Body of pancreas (tissue), 4 donors: ENCODE measurements at regions not wholly inside any gene's neighbourhood (a gene's known extent, or its start where the extent isn't known, plus 50 kb on each side); places are given as distances from the start of the nearest gene placed in this dataset.

ENCODE experiments used
- ATAC-seq: fragments of 150-250 bp; one replicate; pipeline ENCODE4 v1.9.1; 2016
- DNase-seq, 4 donors: peaks; one replicate each; pipeline ENCODE4 v3.0.0-alpha.2; 2019
- H3K27ac ChIP-seq, 4 donors: fragments of 200-600 bp; sonication (generic); 1 replicate in 3 of 4; 2 replicates in 1 of 4; pipeline versions ENCODE4 v1.5.1 to v1.6.1; 2016 to 2019; ENCODE audit warnings: mild to moderate bottlenecking in 1 of 4, mixed read lengths in 1 of 4, moderate library complexity in 1 of 4
- H3K27me3 ChIP-seq, 2 donors: fragments of 200-600 bp; sonication (generic); one replicate each; pipeline ENCODE4 v1.6.0; 2016; ENCODE audit warnings: mild to moderate bottlenecking in 1 of 2
- H3K36me3 ChIP-seq, 2 donors: fragments of 200-600 bp; sonication (generic); replicated peaks in 1 of 2; 2 replicates each; pipeline ENCODE4 v1.5.1; 2016; ENCODE audit warnings: low read depth in 2 of 2; ENCODE audit not compliant: insufficient read depth in 1 of 2
- H3K4me1 ChIP-seq: fragments of 200-600 bp; sonication (generic); one replicate; pipeline ENCODE4 v1.6.0; 2016
- H3K4me3 ChIP-seq, 2 donors: fragments of 200-600 bp; sonication (generic); 1 replicate in 1 of 2; 2 replicates in 1 of 2; pipeline ENCODE4 v1.5.1; 2016 to 2019
- H3K9me3 ChIP-seq, 3 donors: fragments of 200-600 bp; sonication (generic); 1 replicate in 2 of 3; 2 replicates in 1 of 3; pipeline ENCODE4 v1.5.1; 2016
- POLR2A ChIP-seq, 3 donors: fragments of 450-650 bp; IDR thresholded peaks; one replicate each; pipeline ENCODE4 v1.6.1; 2016; ENCODE audit warnings: antibody characterized with exemption in 3 of 3, mild to moderate bottlenecking in 2 of 3
- WGBS, 2 donors: methylation state at CpG; one replicate each; pipeline ENCODE4 v1.1.5; 2017; 5-methylcytosine and 5-hydroxymethylcytosine counted together
- intact Hi-C: fragments of 100-400 bp; cut with DNase I; formaldehyde crosslinking; loops from one replicate; pipeline ENCODE4 v1.15.1; 2023
- TF ChIP-seq, protein P1 (sequence below), 7 experiments: fragments of 450-650 bp in 4 of 7; fragments of 200-600 bp in 3 of 7; sonication (generic) in 3 of 7; IDR thresholded peaks; one replicate each; pipeline ENCODE4 v1.5.1; 2016 to 2019; ENCODE audit warnings: antibody characterized with exemption in 7 of 7

DNA sequence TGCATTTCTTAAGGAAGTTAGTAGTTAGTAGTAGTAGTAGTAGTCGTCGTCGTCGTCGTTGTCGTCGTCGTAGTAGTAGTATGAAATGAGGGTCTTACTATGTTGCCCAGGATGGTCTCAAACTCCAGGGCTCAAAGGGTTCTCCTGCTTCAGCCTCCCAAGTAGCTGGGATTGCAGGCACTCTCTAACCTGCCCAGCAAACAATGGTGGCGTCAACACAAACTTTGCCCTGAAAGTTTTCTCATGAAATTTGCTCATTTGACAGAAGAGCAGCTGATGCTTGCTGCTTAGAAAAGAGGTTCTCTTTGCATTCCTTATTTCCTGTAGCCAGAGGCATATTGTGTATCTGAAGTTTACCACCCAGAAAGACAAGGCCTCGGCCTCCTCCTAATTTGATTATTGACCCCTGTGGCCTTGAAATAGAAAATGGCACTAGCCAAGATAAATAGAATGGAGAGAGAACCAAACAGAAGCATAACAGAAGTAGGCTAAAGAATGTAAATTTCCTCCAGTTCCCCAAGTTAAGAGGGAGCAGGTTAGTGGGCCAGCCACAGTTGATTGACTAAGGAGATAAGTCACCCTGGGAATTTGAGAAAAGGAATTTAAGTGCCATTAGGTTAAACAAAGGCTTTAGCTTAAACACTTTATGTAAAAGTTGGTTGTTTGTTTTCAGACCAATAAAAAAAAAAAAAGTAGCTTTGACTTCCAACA, 166.2 kb upstream of the ROBO2 start:
- H3K4me3 ChIP-seq: no peak overlapping the region
- ATAC-seq (no peak), DNase-seq (no peak)
- intact Hi-C loops: no loop called here
- H3K27ac ChIP-seq: no peak overlapping the region
- TF ChIP-seq, protein P1, sequence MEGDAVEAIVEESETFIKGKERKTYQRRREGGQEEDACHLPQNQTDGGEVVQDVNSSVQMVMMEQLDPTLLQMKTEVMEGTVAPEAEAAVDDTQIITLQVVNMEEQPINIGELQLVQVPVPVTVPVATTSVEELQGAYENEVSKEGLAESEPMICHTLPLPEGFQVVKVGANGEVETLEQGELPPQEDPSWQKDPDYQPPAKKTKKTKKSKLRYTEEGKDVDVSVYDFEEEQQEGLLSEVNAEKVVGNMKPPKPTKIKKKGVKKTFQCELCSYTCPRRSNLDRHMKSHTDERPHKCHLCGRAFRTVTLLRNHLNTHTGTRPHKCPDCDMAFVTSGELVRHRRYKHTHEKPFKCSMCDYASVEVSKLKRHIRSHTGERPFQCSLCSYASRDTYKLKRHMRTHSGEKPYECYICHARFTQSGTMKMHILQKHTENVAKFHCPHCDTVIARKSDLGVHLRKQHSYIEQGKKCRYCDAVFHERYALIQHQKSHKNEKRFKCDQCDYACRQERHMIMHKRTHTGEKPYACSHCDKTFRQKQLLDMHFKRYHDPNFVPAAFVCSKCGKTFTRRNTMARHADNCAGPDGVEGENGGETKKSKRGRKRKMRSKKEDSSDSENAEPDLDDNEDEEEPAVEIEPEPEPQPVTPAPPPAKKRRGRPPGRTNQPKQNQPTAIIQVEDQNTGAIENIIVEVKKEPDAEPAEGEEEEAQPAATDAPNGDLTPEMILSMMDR (IDR thresholded peaks at IDR 0.05): no peak
- TF ChIP-seq POLR2A (IDR thresholded peaks at IDR 0.05): no peak
- H3K36me3 ChIP-seq: no peaks in the 10 kb centered on the region
- WGBS, 2 donors: 88 to 90% methylated on average over 10 of the region's 10 CpGs
- H3K4me1 ChIP-seq: no peaks in the 10 kb centered on the region
- no peaks in the 10 kb centered on the region for H3K27me3 ChIP-seq
- no peaks in the 10 kb centered on the region for H3K9me3 ChIP-seq

DNA sequence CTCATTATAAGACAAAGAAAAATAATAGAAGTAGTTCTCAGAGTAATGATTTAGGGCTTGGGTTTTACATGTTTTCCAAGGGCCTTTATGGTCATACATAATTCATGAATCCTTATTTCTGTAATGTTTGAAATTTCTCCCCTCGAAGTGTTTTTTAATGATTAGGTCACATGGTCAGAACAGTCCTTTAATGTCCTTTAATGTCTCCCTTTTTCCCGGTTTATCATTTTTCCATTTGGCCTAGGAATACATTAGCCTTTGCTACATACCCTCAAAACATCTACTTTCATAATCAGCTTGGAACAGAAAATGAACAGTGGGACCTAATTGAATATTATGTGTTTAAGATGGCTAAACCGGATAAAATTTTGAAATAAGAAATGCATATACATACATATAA, 159.9 kb upstream of the ROBO2 start:
- ATAC-seq: no peak

DNA sequence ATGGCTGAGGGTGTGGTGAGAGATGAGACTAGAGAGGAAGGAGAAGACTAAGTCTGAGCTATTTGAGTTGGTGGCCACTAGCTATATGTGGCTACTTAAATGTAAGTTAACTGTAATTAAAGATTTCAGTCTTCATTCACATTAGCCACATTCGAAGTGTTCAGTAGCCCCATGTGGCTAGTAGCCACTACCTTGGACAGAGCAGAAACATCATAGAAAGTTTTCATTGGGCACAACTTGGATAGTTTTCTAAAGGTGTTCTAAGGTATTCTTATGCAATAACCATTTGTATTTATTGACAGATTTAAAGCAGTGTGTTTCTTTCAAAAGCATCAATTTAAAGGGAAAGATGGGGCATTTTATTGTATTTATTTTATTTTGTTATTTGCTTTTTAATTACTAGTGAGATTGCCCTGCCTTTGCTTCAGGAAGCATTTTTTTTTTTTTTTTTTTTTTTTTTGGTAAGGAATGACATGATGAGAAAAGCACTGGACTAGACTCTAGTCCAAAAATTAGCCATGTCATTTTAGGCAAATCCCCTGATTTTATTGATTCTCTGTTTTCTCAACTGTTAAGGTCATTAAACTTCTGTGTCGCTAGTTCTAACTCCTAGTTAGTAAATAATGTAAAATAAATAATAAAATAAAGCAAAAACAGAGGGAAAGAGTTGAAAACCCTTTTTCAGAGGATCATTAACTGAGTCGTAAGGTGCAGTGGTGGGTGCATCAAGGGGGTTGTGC, 153.0 kb upstream of the ROBO2 start:
- Histone ChIP-seq H3K4me1 (no peaks in the 10 kb centered on the region), H3K36me3 (no peaks in the 10 kb centered on the region), H3K9me3 (no peaks in the 10 kb centered on the region), H3K4me3 (no peak overlapping the region), H3K27me3 (no peaks in the 10 kb centered on the region), H3K27ac (no peak overlapping the region)
- 85 to 90% methylated on average over 3 of the region's 3 CpGs for WGBS, 2 donors
- no peak for TF ChIP-seq POLR2A (IDR thresholded peaks at IDR 0.05)
- TF ChIP-seq, protein P1 (IDR thresholded peaks at IDR 0.05): no peak
- no peak for ATAC-seq
- intact Hi-C loops: no loop called here
- DNase-seq: no peak

More for the DNA sequence above, 159.9 kb upstream of the ROBO2 start:
- Histone ChIP-seq H3K27me3 (no peaks in the 10 kb centered on the region), H3K4me1 (no peaks in the 10 kb centered on the region), H3K9me3 (no peaks in the 10 kb centered on the region), H3K27ac (no peak overlapping the region), H3K4me3 (no peak overlapping the region), H3K36me3 (no peaks in the 10 kb centered on the region)
- WGBS, 2 donors: 81 to 83% methylated on average over 3 of the region's 3 CpGs
- intact Hi-C loops: no loop called here
- TF ChIP-seq, protein P1 (IDR thresholded peaks at IDR 0.05): no peak
- no peak for TF ChIP-seq POLR2A (IDR thresholded peaks at IDR 0.05)
- no peak for DNase-seq

DNA sequence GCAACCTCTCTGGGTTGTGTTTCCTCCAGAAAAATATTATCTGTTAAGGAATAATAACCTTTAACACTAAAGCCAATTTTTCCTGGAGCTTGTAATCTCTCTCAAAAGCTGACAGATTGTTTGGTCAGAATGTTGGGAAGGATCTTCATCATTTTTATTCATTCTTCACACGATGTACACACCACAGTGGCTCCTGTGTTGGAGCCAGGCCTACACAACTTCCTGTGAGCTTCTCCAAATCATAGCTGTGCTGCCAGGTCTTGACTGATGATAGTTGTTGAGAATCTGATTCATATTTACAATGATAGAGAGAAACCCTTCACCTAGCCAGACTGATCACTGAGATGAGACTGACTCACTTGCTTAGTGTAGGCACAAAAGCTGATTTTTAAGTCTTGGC, 151.0 kb upstream of the ROBO2 start:
- no peaks in the 10 kb centered on the region for H3K36me3 ChIP-seq
- no peaks in the 10 kb centered on the region for H3K9me3 ChIP-seq
- no peaks in the 10 kb centered on the region for H3K4me1 ChIP-seq
- intact Hi-C loops: no loop called here
- DNase-seq (no peak), ATAC-seq (no peak)
- H3K27ac ChIP-seq: no peak overlapping the region
- 70 to 73% methylated on average over 1 of the region's 1 CpG for WGBS, 2 donors
- no peak for TF ChIP-seq POLR2A (IDR thresholded peaks at IDR 0.05)
- TF ChIP-seq, protein P1 (IDR thresholded peaks at IDR 0.05): no peak
- no peaks in the 10 kb centered on the region for H3K27me3 ChIP-seq
- no peak overlapping the region for H3K4me3 ChIP-seq
